ENCODE measurements at regions not wholly inside any gene's neighbourhood (a gene's known extent, or its start where the extent isn't known, plus 50 kb on each side); places are given as distances from the start of the nearest gene placed in this dataset.

DNA sequence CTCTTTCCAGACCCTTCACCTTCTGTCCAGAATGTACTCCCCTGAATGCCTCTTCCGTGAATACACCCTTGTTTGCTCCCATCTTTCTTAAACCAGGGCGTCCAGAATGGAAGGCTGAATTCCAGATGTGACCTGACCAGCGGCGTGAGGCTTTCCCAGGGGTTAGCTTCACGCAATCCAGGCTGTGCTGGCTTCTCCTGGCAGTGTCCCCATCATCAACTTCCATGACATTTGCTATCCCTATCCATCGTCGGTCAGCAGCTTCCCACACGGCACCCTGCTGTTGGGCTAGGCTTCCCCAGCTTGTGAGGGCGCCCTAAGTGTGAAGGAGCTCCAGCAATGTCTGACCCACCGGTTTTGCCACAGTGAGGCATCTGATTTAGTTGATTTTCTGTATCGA is 339.8 kb upstream of the TNRC6C start:
- TF ChIP-seq POLR2A (IDR thresholded peaks at IDR 0.05; ENCODE audit: low read depth, low read length) (no peak), PAX5 (IDR thresholded peaks at IDR 0.05; ENCODE audit: insufficient read depth, low read length, severe bottlenecking) (no peak), TAF1 (IDR thresholded peaks at IDR 0.05; ENCODE audit: low read depth, low read length) (no peak)
